ENCODE measurements at regions not wholly inside any gene's neighbourhood (a gene's known extent, or its start where the extent isn't known, plus 50 kb on each side); places are given as distances from the start of the nearest gene placed in this dataset.

DNA sequence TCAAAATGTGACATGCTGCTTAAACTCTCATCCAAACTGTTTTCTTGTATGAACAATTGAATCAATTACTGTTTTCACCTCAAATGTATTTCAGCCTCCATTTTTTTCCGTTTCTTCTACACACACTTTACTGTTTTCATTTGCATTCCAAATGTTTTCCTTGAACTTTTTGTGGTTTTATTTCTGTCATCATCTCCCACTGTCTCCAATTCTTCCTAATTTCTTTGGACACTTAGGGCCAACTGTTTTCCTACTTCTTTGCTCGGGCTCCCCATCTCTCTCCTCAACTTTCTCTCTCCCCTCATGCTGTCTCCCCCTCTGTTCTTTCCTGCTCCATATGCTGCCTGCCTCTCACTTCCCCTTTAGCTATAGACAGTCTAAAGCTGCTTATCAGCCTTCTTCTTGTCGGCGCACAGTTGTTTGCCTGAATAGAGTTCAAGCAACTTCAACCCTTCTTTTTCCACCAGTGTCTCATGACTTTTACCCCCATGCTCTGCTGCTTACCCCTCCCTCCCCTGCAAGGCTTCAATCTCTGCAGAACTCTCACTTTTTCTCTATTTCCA lies 443.4 kb downstream of the DTWD2 start:
- TF ChIP-seq, protein P1, sequence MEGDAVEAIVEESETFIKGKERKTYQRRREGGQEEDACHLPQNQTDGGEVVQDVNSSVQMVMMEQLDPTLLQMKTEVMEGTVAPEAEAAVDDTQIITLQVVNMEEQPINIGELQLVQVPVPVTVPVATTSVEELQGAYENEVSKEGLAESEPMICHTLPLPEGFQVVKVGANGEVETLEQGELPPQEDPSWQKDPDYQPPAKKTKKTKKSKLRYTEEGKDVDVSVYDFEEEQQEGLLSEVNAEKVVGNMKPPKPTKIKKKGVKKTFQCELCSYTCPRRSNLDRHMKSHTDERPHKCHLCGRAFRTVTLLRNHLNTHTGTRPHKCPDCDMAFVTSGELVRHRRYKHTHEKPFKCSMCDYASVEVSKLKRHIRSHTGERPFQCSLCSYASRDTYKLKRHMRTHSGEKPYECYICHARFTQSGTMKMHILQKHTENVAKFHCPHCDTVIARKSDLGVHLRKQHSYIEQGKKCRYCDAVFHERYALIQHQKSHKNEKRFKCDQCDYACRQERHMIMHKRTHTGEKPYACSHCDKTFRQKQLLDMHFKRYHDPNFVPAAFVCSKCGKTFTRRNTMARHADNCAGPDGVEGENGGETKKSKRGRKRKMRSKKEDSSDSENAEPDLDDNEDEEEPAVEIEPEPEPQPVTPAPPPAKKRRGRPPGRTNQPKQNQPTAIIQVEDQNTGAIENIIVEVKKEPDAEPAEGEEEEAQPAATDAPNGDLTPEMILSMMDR (IDR thresholded peaks at IDR 0.05), result no peak
- H3K9me3 ChIP-seq, result no peaks in the 10 kb centered on the region
- no peaks in the 10 kb centered on the region for H3K36me3 ChIP-seq
- no peak overlapping the region for H3K27ac ChIP-seq
- 60 to 66% methylated on average over 4 of the region's 4 CpGs for WGBS, 2 donors
- H3K4me1 ChIP-seq, result no peaks in the 10 kb centered on the region
- intact Hi-C loops (cut with DNase I), result no loop called here
- no peaks in the 10 kb centered on the region for H3K27me3 ChIP-seq
- no peak overlapping the region for H3K4me3 ChIP-seq
- DNase-seq, result no peak

DNA sequence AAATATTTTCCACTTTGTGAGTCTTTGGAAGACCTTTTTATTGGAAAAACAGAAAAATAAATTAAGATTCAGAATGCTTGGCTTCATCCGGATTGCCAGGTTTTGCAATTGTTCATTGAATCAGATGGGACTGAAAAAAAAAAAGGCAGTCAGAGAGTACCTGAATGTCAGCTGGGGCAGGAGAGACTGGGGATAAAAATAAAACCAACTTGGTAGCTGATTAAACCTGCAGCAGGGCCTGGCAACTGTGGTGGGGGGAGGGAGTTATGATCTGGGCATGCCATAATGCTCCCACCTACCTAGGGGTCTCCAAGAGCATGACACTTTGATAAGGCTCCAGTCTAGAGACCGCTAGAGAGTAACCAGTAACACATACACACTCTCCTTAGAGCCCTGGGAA lies 454.4 kb downstream of the DTWD2 start:
- H3K36me3 ChIP-seq, result no peaks in the 10 kb centered on the region
- H3K4me3 ChIP-seq, result no peak overlapping the region
- no peaks in the 10 kb centered on the region for H3K9me3 ChIP-seq
- intact Hi-C loops (cut with DNase I), result no loop called here
- no peak overlapping the region for H3K27ac ChIP-seq
- TF ChIP-seq, protein P1 (IDR thresholded peaks at IDR 0.05), result no peak
- TF ChIP-seq POLR2A (IDR thresholded peaks at IDR 0.05), result no peak
- WGBS, 2 donors, result 77 to 86% methylated on average over 2 of the region's 2 CpGs
- no peaks in the 10 kb centered on the region for H3K27me3 ChIP-seq
- no peak for DNase-seq
- no peaks in the 10 kb centered on the region for H3K4me1 ChIP-seq

DNA sequence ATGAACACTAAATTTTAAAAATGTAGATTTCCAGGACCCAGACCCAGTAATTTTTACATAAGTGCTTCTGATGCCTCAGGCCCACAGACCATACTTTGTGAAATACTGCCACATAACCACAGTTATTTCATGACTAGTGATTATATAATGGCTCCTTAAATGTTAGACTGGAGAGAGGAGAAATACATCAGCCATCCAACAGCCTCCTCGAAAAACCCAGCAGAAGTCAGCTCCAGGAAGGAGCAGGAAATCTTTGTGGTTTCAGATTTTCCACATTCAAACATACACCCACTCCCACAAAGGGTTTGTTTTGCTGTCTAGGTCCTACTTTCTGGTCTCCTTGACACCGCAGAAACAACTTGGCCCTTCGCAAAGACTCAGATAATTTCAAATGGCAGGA lies 455.2 kb downstream of the DTWD2 start:
- H3K27ac ChIP-seq, result no peak overlapping the region
- H3K4me1 ChIP-seq, result no peaks in the 10 kb centered on the region
- no peaks in the 10 kb centered on the region for H3K27me3 ChIP-seq
- WGBS, 2 donors, result 60 to 78% methylated on average over 3 of the region's 3 CpGs
- no peak for TF ChIP-seq POLR2A (IDR thresholded peaks at IDR 0.05)
- TF ChIP-seq, protein P1 (IDR thresholded peaks at IDR 0.05), result no peak
- DNase-seq, result no peak
- H3K9me3 ChIP-seq, result no peaks in the 10 kb centered on the region
- intact Hi-C loops (cut with DNase I), result no loop called here
- no peak overlapping the region for H3K4me3 ChIP-seq
- no peaks in the 10 kb centered on the region for H3K36me3 ChIP-seq

DNA sequence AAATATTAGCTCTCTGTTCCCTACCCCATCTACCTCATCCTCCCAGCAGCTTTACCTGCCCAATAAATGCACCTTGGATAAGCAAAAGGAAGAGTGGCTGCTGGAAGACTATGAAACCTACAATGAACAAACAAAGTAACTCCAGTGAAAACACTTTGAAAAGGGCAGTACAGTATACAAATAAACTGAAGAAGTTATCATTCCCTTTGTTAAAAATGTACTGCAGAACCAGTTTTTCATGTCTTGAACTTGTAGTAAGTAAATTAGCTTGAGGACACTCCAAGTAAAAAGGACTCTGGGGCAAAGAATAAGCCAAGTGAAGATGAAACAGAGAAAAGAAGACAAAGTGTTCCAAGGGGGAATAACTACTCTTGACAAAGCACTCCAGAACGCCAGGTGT lies 457.1 kb downstream of the DTWD2 start:
- no peak for DNase-seq
- intact Hi-C loops (cut with DNase I), result no loop called here
- no peaks in the 10 kb centered on the region for H3K27me3 ChIP-seq
- TF ChIP-seq POLR2A (IDR thresholded peaks at IDR 0.05), result no peak
- TF ChIP-seq, protein P1 (IDR thresholded peaks at IDR 0.05), result no peak
- no peaks in the 10 kb centered on the region for H3K36me3 ChIP-seq
- WGBS, 2 donors, result 45 to 67% methylated on average over 1 of the region's 1 CpG
- no peak overlapping the region for H3K4me3 ChIP-seq
- no peaks in the 10 kb centered on the region for H3K9me3 ChIP-seq
- no peak overlapping the region for H3K27ac ChIP-seq
- no peaks in the 10 kb centered on the region for H3K4me1 ChIP-seq

DNA sequence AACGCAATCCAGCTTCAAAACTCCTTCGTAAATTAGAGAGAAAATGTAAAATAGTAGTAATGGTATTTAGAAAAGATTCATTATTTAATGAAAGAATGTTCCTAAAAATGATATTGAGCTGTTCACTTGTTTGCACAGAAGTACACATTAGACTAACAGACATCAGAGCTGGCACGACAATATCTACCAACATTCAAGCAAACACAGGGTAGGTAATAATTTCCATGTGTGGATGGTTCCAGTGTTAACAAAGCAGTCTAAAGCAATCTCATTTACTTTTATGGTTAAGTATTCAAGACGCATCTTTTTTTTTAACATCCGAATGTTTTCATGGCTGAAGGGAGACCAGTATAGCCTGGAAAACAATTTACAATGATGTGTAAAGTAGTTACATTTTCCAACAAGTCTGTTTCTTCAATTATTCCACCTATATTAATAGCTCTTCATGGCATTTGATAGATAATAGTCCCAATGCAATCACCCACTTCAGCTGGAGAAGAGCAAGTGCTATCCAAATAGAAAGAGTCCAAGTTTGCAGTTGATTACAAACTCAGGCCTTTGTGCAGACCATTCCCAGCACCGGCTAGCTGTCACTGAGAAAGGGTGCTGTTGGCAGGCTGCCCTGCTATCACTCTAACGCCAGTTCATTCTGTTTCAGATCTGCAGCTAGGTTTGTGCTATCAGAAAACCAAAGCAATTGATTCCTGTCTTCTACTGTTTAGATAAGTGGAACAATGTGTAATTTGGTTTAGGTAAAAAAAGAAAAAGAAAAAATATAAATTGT lies 458.8 kb downstream of the DTWD2 start:
- DNase-seq, result no peak

More for the DNA sequence above, 458.8 kb downstream of the DTWD2 start:
- intact Hi-C loops (cut with DNase I), result no loop called here
- no peaks in the 10 kb centered on the region for H3K9me3 ChIP-seq
- no peak overlapping the region for H3K27ac ChIP-seq
- TF ChIP-seq POLR2A (IDR thresholded peaks at IDR 0.05), result no peak
- TF ChIP-seq, protein P1 (IDR thresholded peaks at IDR 0.05), result no peak
- no peaks in the 10 kb centered on the region for H3K4me1 ChIP-seq
- H3K27me3 ChIP-seq, result no peaks in the 10 kb centered on the region
- H3K4me3 ChIP-seq, result no peak overlapping the region
- no peaks in the 10 kb centered on the region for H3K36me3 ChIP-seq
- 65 to 75% methylated on average over 7 of the region's 7 CpGs for WGBS, 2 donors
